ENCODE measurements at regions not wholly inside any gene's neighbourhood (a gene's known extent, or its start where the extent isn't known, plus 50 kb on each side); places are given as distances from the start of the nearest gene placed in this dataset.

GRCh38 chr1:102463328-102463727 is 466.6 kb upstream of the OLFM3 start:
- in situ Hi-C loops (cut with MboI) (no loop called here), intact Hi-C loops (cut with micrococcal nuclease; ENCODE audit: unreplicated experiment) (no loop called here)
- ATAC-seq (no peak), DNase-seq (ENCODE audit: low read depth, low spot score) (no peak), FAIRE-seq (no peak)
- Histone ChIP-seq H4K20me1 (ENCODE audit: control insufficient read depth, insufficient read depth) (no peaks in the 10 kb centered on the region), H3K4me2 (ENCODE audit: control insufficient read depth, insufficient read depth) (no peak overlapping the region), H3K79me2 (ENCODE audit: control insufficient read depth, insufficient read depth, low read length) (no peaks in the 10 kb centered on the region), H3K36me3 (ENCODE audit: control insufficient read depth in 2 of 2, insufficient read depth in 2 of 2, low read length in 1 of 2) (no peaks in the 10 kb centered on the region), H3K27ac (ENCODE audit: control insufficient read depth, insufficient read depth) (no peak overlapping the region), H2AFZ (ENCODE audit: control insufficient read depth, low read depth, low read length) (no peak overlapping the region), H3K4me3 (no peak overlapping the region), H3K9ac (ENCODE audit: control insufficient read depth, insufficient read depth, low read length) (no peak overlapping the region), H3K9me3 (replicated peaks; ENCODE audit: control insufficient read depth, insufficient read depth, low read length) (no peaks in the 10 kb centered on the region), H3K4me1 (ENCODE audit: control insufficient read depth, insufficient read depth, low read length) (no peaks in the 10 kb centered on the region), H3K27me3 (replicated peaks in 1 of 2; ENCODE audit: control insufficient read depth in 2 of 2, insufficient read depth in 2 of 2, low read length in 1 of 2) (no peaks in the 10 kb centered on the region)
- ChIA-PET POLR2A (no interaction called here), SMC1A (ENCODE audit: uncharacterized antibody, unreplicated experiment) (no interaction called here), CTCF (no interaction called here), RAD21 (ENCODE audit: unreplicated experiment) (no interaction called here)
- BruUV-seq (replicated peaks): no TSS peak
- TF ChIP-seq HDAC6 (IDR thresholded peaks at IDR 0.05; ENCODE audit: unreplicated experiment) (no peak), IRF4 (IDR thresholded peaks at IDR 0.05; ENCODE audit: low read depth, low read length) (no peak), SIX5 (IDR thresholded peaks at IDR 0.05; ENCODE audit: low read depth, low read length, severe bottlenecking) (no peak), POLR2A (IDR thresholded peaks at IDR 0.05; ENCODE audit: low read depth, low read length) (no peak), SREBF2 (IDR thresholded peaks at IDR 0.05; ENCODE audit: low read length) (no peak), ZBTB11 (CRISPR knock-in tag; IDR thresholded peaks at IDR 0.05) (no peak), MXI1 (IDR thresholded peaks at IDR 0.05; ENCODE audit: low read depth, low read length) (no peak), PKNOX1 (IDR thresholded peaks at IDR 0.05) (no peak), RAD21 (IDR thresholded peaks at IDR 0.05; ENCODE audit: insufficient read depth, low read depth, low read length) (no peak), SREBF1 (IDR thresholded peaks at IDR 0.05; ENCODE audit: low read length) (no peak), PAX5 (IDR thresholded peaks at IDR 0.05; ENCODE audit: borderline replicate concordance, low read depth, low read length) (no peak), STAT1 (conservative IDR thresholded peaks at IDR 0.05) (no peak), RELA (IDR thresholded peaks at IDR 0.05; ENCODE audit: borderline replicate concordance, partially characterized antibody) (no peak)
- TF ChIP-seq, protein P1, sequence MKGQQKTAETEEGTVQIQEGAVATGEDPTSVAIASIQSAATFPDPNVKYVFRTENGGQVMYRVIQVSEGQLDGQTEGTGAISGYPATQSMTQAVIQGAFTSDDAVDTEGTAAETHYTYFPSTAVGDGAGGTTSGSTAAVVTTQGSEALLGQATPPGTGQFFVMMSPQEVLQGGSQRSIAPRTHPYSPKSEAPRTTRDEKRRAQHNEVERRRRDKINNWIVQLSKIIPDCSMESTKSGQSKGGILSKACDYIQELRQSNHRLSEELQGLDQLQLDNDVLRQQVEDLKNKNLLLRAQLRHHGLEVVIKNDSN (IDR thresholded peaks at IDR 0.05; ENCODE audit: borderline replicate concordance, extremely low read length, insufficient read depth, low read depth, low read length): no peak
- TF ChIP-seq, protein P2, sequence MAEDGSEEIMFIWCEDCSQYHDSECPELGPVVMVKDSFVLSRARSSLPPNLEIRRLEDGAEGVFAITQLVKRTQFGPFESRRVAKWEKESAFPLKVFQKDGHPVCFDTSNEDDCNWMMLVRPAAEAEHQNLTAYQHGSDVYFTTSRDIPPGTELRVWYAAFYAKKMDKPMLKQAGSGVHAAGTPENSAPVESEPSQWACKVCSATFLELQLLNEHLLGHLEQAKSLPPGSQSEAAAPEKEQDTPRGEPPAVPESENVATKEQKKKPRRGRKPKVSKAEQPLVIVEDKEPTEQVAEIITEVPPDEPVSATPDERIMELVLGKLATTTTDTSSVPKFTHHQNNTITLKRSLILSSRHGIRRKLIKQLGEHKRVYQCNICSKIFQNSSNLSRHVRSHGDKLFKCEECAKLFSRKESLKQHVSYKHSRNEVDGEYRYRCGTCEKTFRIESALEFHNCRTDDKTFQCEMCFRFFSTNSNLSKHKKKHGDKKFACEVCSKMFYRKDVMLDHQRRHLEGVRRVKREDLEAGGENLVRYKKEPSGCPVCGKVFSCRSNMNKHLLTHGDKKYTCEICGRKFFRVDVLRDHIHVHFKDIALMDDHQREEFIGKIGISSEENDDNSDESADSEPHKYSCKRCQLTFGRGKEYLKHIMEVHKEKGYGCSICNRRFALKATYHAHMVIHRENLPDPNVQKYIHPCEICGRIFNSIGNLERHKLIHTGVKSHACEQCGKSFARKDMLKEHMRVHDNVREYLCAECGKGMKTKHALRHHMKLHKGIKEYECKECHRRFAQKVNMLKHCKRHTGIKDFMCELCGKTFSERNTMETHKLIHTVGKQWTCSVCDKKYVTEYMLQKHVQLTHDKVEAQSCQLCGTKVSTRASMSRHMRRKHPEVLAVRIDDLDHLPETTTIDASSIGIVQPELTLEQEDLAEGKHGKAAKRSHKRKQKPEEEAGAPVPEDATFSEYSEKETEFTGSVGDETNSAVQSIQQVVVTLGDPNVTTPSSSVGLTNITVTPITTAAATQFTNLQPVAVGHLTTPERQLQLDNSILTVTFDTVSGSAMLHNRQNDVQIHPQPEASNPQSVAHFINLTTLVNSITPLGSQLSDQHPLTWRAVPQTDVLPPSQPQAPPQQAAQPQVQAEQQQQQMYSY (CRISPR knock-in tag; IDR thresholded peaks at IDR 0.05): no peak
- WGBS (ENCODE audit: insufficient coverage, insufficient replicate concordance, low lambda C conversion rate, missing lambda C conversion rate): 0% methylated on average over 2 of the region's 2 CpGs
